OCI-LY7 (cell line): ENCODE measurements at regions not wholly inside any gene's neighbourhood (a gene's known extent, or its start where the extent isn't known, plus 50 kb on each side); places are given as distances from the start of the nearest gene placed in this dataset.

Source experiments
- CTCF ChIP-seq: fragments of 200-600 bp; sonication (generic); conservative IDR thresholded peaks from 2 replicates; pipeline ENCODE4 v1.5.1; 2014; ENCODE audit warnings: mild to moderate bottlenecking, antibody characterized with exemption, low read length, moderate library complexity, mixed read lengths
- EZH2phosphoT487 ChIP-seq: fragments of 200-600 bp; sonication (generic); IDR thresholded peaks from 2 replicates; pipeline ENCODE4 v1.6.1; 2018; ENCODE audit warnings: low read depth, borderline replicate concordance, mild to moderate bottlenecking, mixed run types, antibody characterized with exemption, low read length, moderate library complexity, mixed read lengths

- TF ChIP-seq CTCF (no peak), EZH2phosphoT487 (no peak)
Observed at GRCh38 chr21:26766826-26767325, 78.3 kb downstream of the ADAMTS1 start.
